Upper lobe of left lung (tissue), 6 donors: ENCODE measurements at regions not wholly inside any gene's neighbourhood (a gene's known extent, or its start where the extent isn't known, plus 50 kb on each side); places are given as distances from the start of the nearest gene placed in this dataset.

Experiments
- ATAC-seq, 2 donors: fragments of 200-7000 bp; cut with Tn5 transposase; one replicate each; pipeline ENCODE4 v1.9.1; 2022; ENCODE audit warnings: mild to moderate bottlenecking in 2 of 2, moderate library complexity in 2 of 2; ENCODE audit not compliant: low FRiP score in 2 of 2
- DNase-seq, 2 donors: peaks; one replicate each; pipeline ENCODE4 v3.0.0-alpha.2; 2019 to 2020
- H3K27ac ChIP-seq, 4 donors: fragments of 200-600 bp; sonication (generic); one replicate each; pipeline ENCODE4 v1.5.1; 2016 to 2019
- H3K27me3 ChIP-seq, 4 donors: fragments of 200-600 bp; sonication (generic); one replicate each; pipeline ENCODE4 v1.5.1; 2017 to 2019
- H3K36me3 ChIP-seq, 4 donors: fragments of 200-600 bp; sonication (generic); one replicate each; pipeline ENCODE4 v1.5.1; 2016 to 2019
- H3K4me1 ChIP-seq, 4 donors: fragments of 200-600 bp; sonication (generic); one replicate each; pipeline ENCODE4 v1.5.1; 2018 to 2019
- H3K4me3 ChIP-seq, 4 donors: fragments of 200-600 bp; sonication (generic); one replicate each; pipeline ENCODE4 v1.5.1; 2017 to 2019; ENCODE audit warnings: mild to moderate bottlenecking in 2 of 4, moderate library complexity in 1 of 4
- H3K9me3 ChIP-seq, 4 donors: fragments of 200-600 bp; sonication (generic); one replicate each; pipeline ENCODE4 v1.5.1; 2018 to 2019
- CTCF ChIP-seq, 6 experiments: fragments of 450-650 bp in 4 of 6; fragments of 200-600 bp in 2 of 6; sonication (generic) in 2 of 6; IDR thresholded peaks; one replicate each; pipeline ENCODE4 v1.5.1; 2016 to 2019; ENCODE audit warnings: antibody characterized with exemption in 6 of 6
- EP300 ChIP-seq, 4 donors: sonication (generic); formaldehyde crosslinking; IDR thresholded peaks; one replicate each; pipeline ENCODE4 v1.5.1; 2017; ENCODE audit warnings: antibody characterized with exemption in 4 of 4, control low read depth in 2 of 4
- POLR2A ChIP-seq, 4 donors: fragments of 450-650 bp; IDR thresholded peaks; one replicate each; pipeline ENCODE4 v1.5.1; 2016 to 2017; ENCODE audit warnings: antibody characterized with exemption in 4 of 4, mild to moderate bottlenecking in 2 of 4
- POLR2AphosphoS5 ChIP-seq, 2 donors: sonication (generic); formaldehyde crosslinking; IDR thresholded peaks; one replicate each; pipeline ENCODE4 v1.5.1; 2017; ENCODE audit warnings: antibody characterized with exemption in 2 of 2
- WGBS, 2 donors: methylation state at CpG; one replicate each; pipeline ENCODE4 v1.1.5; 2017 to 2018; 5-methylcytosine and 5-hydroxymethylcytosine counted together
- donor health status: DM: no; HTN: no; CAD: no; lungs with moderate emphysema.
- donor health status: DM: no; HTN: yes; CAD: no; lungs with severe emphysema.

- H3K27ac ChIP-seq = no peak overlapping the region
- no peaks in the 10 kb centered on the region for H3K4me1 ChIP-seq
- no peaks in the 10 kb centered on the region for H3K27me3 ChIP-seq
- peak in 1 of 2 donors; percentile 50 for DNase-seq
- H3K9me3 ChIP-seq = peaks cover 0 to 20% (median 3%) of the 10 kb centered on the region in 4 donors
- TF ChIP-seq POLR2A (IDR thresholded peaks at IDR 0.05) (no peak), POLR2AphosphoS5 (IDR thresholded peaks at IDR 0.05) (no peak), CTCF (IDR thresholded peaks at IDR 0.05) (no peak), EP300 (IDR thresholded peaks at IDR 0.05) (no peak)
- H3K36me3 ChIP-seq = no peaks in the 10 kb centered on the region
- WGBS, 2 donors = 91 to 96% methylated on average over 15 to 30 of the region's 32 CpGs
- no peak overlapping the region for H3K4me3 ChIP-seq
- peak in 1 of 2 donors; percentile 41 for ATAC-seq
Measured at GRCh38 chr19:24002256-24002945, 84.6 kb upstream of the ZNF254 start.

GRCh38 chr19:24003537-24003936 is 83.5 kb upstream of the ZNF254 start:
- TF ChIP-seq CTCF (IDR thresholded peaks at IDR 0.05) = no peak
- TF ChIP-seq EP300 (IDR thresholded peaks at IDR 0.05) = no peak
- TF ChIP-seq POLR2AphosphoS5 (IDR thresholded peaks at IDR 0.05) = no peak
- TF ChIP-seq POLR2A (IDR thresholded peaks at IDR 0.05) = no peak
- ATAC-seq (peak in 1 of 2 donors; percentile 55), DNase-seq (peak in 1 of 2 donors; percentile 64)
- no peak overlapping the region for H3K27ac ChIP-seq
- peaks cover 0 to 14% (median 0%) of the 10 kb centered on the region in 4 donors for H3K9me3 ChIP-seq
- no peaks in the 10 kb centered on the region for H3K27me3 ChIP-seq
- H3K4me1 ChIP-seq = no peaks in the 10 kb centered on the region
- 89 to 97% methylated on average over 16 to 19 of the region's 19 CpGs for WGBS, 2 donors
- H3K4me3 ChIP-seq = no peak overlapping the region
- no peaks in the 10 kb centered on the region for H3K36me3 ChIP-seq

GRCh38 chr19:24004166-24004565 is 82.8 kb upstream of the ZNF254 start:
- no peak for TF ChIP-seq EP300 (IDR thresholded peaks at IDR 0.05)
- TF ChIP-seq POLR2AphosphoS5 (IDR thresholded peaks at IDR 0.05) = no peak
- TF ChIP-seq CTCF (IDR thresholded peaks at IDR 0.05) = no peak
- no peak for TF ChIP-seq POLR2A (IDR thresholded peaks at IDR 0.05)
- Histone ChIP-seq H3K9me3 (peaks cover 0 to 14% (median 0%) of the 10 kb centered on the region in 4 donors), H3K27me3 (no peaks in the 10 kb centered on the region), H3K27ac (no peak overlapping the region), H3K4me3 (no peak overlapping the region), H3K36me3 (no peaks in the 10 kb centered on the region), H3K4me1 (no peaks in the 10 kb centered on the region)
- ATAC-seq = peak in 1 of 2 donors; percentile 13
- WGBS, 2 donors = 59 to 78% methylated on average over 3 to 6 of the region's 6 CpGs
- DNase-seq = no peak

GRCh38 chr19:24029941-24030636 is 56.9 kb upstream of the ZNF254 start:
- Histone ChIP-seq H3K36me3 (no peaks in the 10 kb centered on the region), H3K4me1 (peaks cover 8 to 15% (median 11%) of the 10 kb centered on the region in 4 donors), H3K27me3 (no peaks in the 10 kb centered on the region), H3K9me3 (no peaks in the 10 kb centered on the region), H3K4me3 (no peak overlapping the region), H3K27ac (no peak overlapping the region)
- DNase-seq = no peak
- TF ChIP-seq CTCF (IDR thresholded peaks at IDR 0.05) (no peak), POLR2AphosphoS5 (IDR thresholded peaks at IDR 0.05) (no peak), EP300 (IDR thresholded peaks at IDR 0.05) (no peak), POLR2A (IDR thresholded peaks at IDR 0.05) (no peak)
- no peak for ATAC-seq
- 60 to 74% methylated on average over 8 of the region's 8 CpGs for WGBS, 2 donors
